K562 (cell line): ENCODE measurements at regions not wholly inside any gene's neighbourhood (a gene's known extent, or its start where the extent isn't known, plus 50 kb on each side); places are given as distances from the start of the nearest gene placed in this dataset.

Experiments used
- ATAC-seq: fragments of 200-7000 bp; cut with Tn5 transposase; 3 replicates; pipeline ENCODE4 v1.9.1; 2020; ENCODE audit warnings: moderate library complexity
- BruUV-seq: library from RNA; stranded (reverse); fragments of 400-500 nt; replicated peaks from 2 replicates; lab custom pipeline; 2021; lab: Mats Ljungman, UMichigan
- CTCF ChIA-PET: fragments of 300-600 bp; formaldehyde crosslinking; extraction: SDS; loops from one replicate; lab custom pipeline; 2021; ENCODE audit warnings: low intra/inter-chr PET ratio; lab: Yijun Ruan, JAX
- POLR2A ChIA-PET: fragments of 300-600, 350-650 bp; sonication (Branson Sonifier 250); formaldehyde crosslinking; extraction: SDS; loops from one replicate; lab custom pipeline; 2021; ENCODE audit warnings: antibody characterized with exemption, inconsistent platforms; lab: Yijun Ruan, JAX
- DNase-seq, 4 experiments: peaks; one replicate each; pipeline versions ENCODE4 v3.0.0 to v3.0.0-alpha.2; 2011 to 2018; ENCODE audit warnings: low spot score in 3 of 4, mixed read lengths in 3 of 4; ENCODE audit errors: extremely low read depth in 1 of 4
- FAIRE-seq: peaks from 2 replicates; lab custom pipeline; 2011; peaks lifted over from hg19 to GRCh38; lab: Jason Lieb, UNC
- H2AFZ ChIP-seq: 2 replicates; pipeline ENCODE4 v1.6.0; 2011; ENCODE audit warnings: low read depth, low read length, control low read depth, inconsistent platforms
- H3K27ac ChIP-seq: fragments of 200-600 bp; 3 replicates; pipeline ENCODE4 v1.8.0; 2011; ENCODE audit warnings: low read depth, mild to moderate bottlenecking, control low read depth, inconsistent platforms, low read length, moderate library complexity, mixed read lengths; ENCODE audit errors: extremely low read depth
- H3K27me3 ChIP-seq, 2 experiments: fragments of 300-600 bp in 1 of 2; 2 replicates in 1 of 2; 3 replicates in 1 of 2; pipeline versions ENCODE4 v1.6.0 to v1.8.0; 2011; ENCODE audit warnings: inconsistent platforms in 2 of 2, low read length in 2 of 2, mild to moderate bottlenecking in 1 of 2, mixed read lengths in 1 of 2, moderate library complexity in 1 of 2; ENCODE audit not compliant: control insufficient read depth in 2 of 2, insufficient read depth in 2 of 2
- H3K36me3 ChIP-seq: fragments of 300-600 bp; 3 replicates; pipeline ENCODE4 v1.8.0; 2011; ENCODE audit warnings: mild to moderate bottlenecking, low read length, inconsistent platforms; ENCODE audit not compliant: control insufficient read depth, insufficient read depth
- H3K4me1 ChIP-seq, 2 experiments: fragments of 200-600 bp in 1 of 2; replicated peaks in 1 of 2; 2 replicates in 1 of 2; 3 replicates in 1 of 2; pipeline versions ENCODE4 v1.5.1 to v1.8.0; 2011; ENCODE audit warnings: inconsistent platforms in 2 of 2, low read length in 2 of 2, mild to moderate bottlenecking in 1 of 2, mixed read lengths in 1 of 2, moderate library complexity in 1 of 2; ENCODE audit not compliant: control insufficient read depth in 2 of 2, insufficient read depth in 2 of 2
- H3K4me2 ChIP-seq: 2 replicates; pipeline ENCODE4 v1.6.1; 2011; ENCODE audit warnings: low read length, control low read depth, inconsistent platforms, mixed read lengths; ENCODE audit not compliant: insufficient read depth
- H3K4me3 ChIP-seq: fragments of 200-600 bp; sonication (generic), shearing (Covaris generic); 2 replicates; pipeline ENCODE4 v1.5.1; 2016; ENCODE audit warnings: control low read depth, inconsistent platforms
- H3K79me2 ChIP-seq: fragments of 200-600 bp; 3 replicates; pipeline ENCODE4 v1.8.0; 2011; ENCODE audit warnings: low read length, inconsistent platforms; ENCODE audit not compliant: control insufficient read depth, insufficient read depth
- H3K9ac ChIP-seq, 2 experiments: 2 replicates each; pipeline versions ENCODE4 v1.6.0 to v1.6.1; 2011; ENCODE audit warnings: low read depth in 2 of 2, low read length in 2 of 2, control low read depth in 1 of 2, inconsistent platforms in 1 of 2, mild to moderate bottlenecking in 1 of 2, mixed read lengths in 1 of 2; ENCODE audit not compliant: insufficient read depth in 1 of 2
- H3K9me1 ChIP-seq: one replicate; pipeline ENCODE4 v1.6.0; 2011; ENCODE audit warnings: inconsistent platforms, mild to moderate bottlenecking, low read length, moderate library complexity; ENCODE audit not compliant: control insufficient read depth, insufficient read depth
- H3K9me3 ChIP-seq: replicated peaks from 2 replicates; pipeline ENCODE4 v1.5.1; 2011; ENCODE audit warnings: low read depth, low read length, inconsistent platforms; ENCODE audit not compliant: control insufficient read depth, insufficient read depth
- H4K20me1 ChIP-seq: replicated peaks from 2 replicates; pipeline ENCODE4 v1.6.1; 2011; ENCODE audit warnings: low read length, inconsistent platforms, mixed read lengths; ENCODE audit not compliant: control insufficient read depth, insufficient read depth
- AFF1 ChIP-seq, 2 experiments: fragments of 450-650 bp; IDR thresholded peaks; 2 replicates each; pipeline ENCODE4 v1.6.1; 2018; ENCODE audit warnings: mild to moderate bottlenecking in 2 of 2, low read depth in 1 of 2; ENCODE audit not compliant: partially characterized antibody in 2 of 2
- BRF1 ChIP-seq: IDR thresholded peaks from 3 replicates; pipeline ENCODE4 v1.6.1; 2011; ENCODE audit warnings: borderline replicate concordance, mild to moderate bottlenecking; ENCODE audit not compliant: insufficient read length; ENCODE audit errors: extremely low read depth
- CREM ChIP-seq: IDR thresholded peaks from 2 replicates; pipeline ENCODE4 v1.6.1; 2014; ENCODE audit warnings: antibody characterized with exemption, low read depth
- DNMT1 ChIP-seq: fragments of 450-650 bp; IDR thresholded peaks from 2 replicates; pipeline ENCODE4 v1.6.1; 2016; ENCODE audit warnings: antibody characterized with exemption, mild to moderate bottlenecking
- EGR1 ChIP-seq: fragments of 450-650 bp; conservative IDR thresholded peaks from 2 replicates; pipeline ENCODE4 v1.6.1; 2017; ENCODE audit warnings: mild to moderate bottlenecking
- MYNN ChIP-seq, 2 experiments: sonication (generic); formaldehyde crosslinking in 1 of 2; IDR thresholded peaks; 2 replicates each; pipeline versions ENCODE4 v1.5.0 to v1.6.1; 2016 to 2020; ENCODE audit warnings: antibody characterized with exemption in 1 of 2, missing genetic modification reagents in 1 of 2
- NR2C2 ChIP-seq, 2 experiments: fragments of 200-800 bp in 1 of 2; sonication (Bioruptor generic) in 1 of 2; sonication (generic) in 1 of 2; formaldehyde crosslinking in 1 of 2; IDR thresholded peaks; 2 replicates each; pipeline versions ENCODE4 v1.6.1 to v1.8.0; 2016 to 2022; ENCODE audit warnings: mild to moderate bottlenecking in 1 of 2, missing compliant biosample characterization in 1 of 2, missing genetic modification characterization in 1 of 2, missing genetic modification reagents in 1 of 2
- PCBP2 ChIP-seq: fragments of 200-400 bp; formaldehyde crosslinking; IDR thresholded peaks from 2 replicates; pipeline ENCODE4 v1.6.1; 2018; ENCODE audit warnings: low read length, low read depth, mild to moderate bottlenecking, moderate library complexity; ENCODE audit not compliant: poor library complexity, severe bottlenecking
- PTRF ChIP-seq: fragments of 450-650 bp; IDR thresholded peaks from 2 replicates; pipeline ENCODE4 v1.6.1; 2016; ENCODE audit warnings: mild to moderate bottlenecking, missing genetic modification characterization, missing compliant biosample characterization
- RCOR1 ChIP-seq, 2 experiments: IDR thresholded peaks; 2 replicates each; pipeline ENCODE4 v1.6.1; 2012; ENCODE audit warnings: low read depth in 2 of 2, low read length in 2 of 2, borderline replicate concordance in 1 of 2, improper control_type of control experiment in 1 of 2
- TEAD1 ChIP-seq, 2 experiments: fragments of 450-650 bp in 1 of 2; sonication (generic) in 1 of 2; formaldehyde crosslinking; IDR thresholded peaks; 2 replicates each; pipeline versions ENCODE4 v1.4.0 to v1.8.0; 2020 to 2022; ENCODE audit warnings: mild to moderate bottlenecking in 2 of 2, missing genetic modification reagents in 1 of 2
- WGBS: fragments of 100-300 bp; shearing (Covaris generic); methylation state at CpG from one replicate; pipeline ENCODE4 v1.1.6; 2016; ENCODE audit warnings: low coverage, mixed read lengths; ENCODE audit not compliant: insufficient coverage; ENCODE audit errors: missing lambda C conversion rate; 5-methylcytosine and 5-hydroxymethylcytosine counted together
- in situ Hi-C: fragments of 300-500 bp; cut with MboI; formaldehyde crosslinking; loops from 4 replicates; pipeline ENCODE4 v1.15.0; 2018; ENCODE audit warnings: inconsistent platforms, mixed read lengths
- intact Hi-C: fragments of 100-400 bp; cut with micrococcal nuclease; formaldehyde crosslinking; loops from 2 replicates; pipeline ENCODE4 v1.14.2; 2022
- TF ChIP-seq, protein P1 (sequence below): fragments of 150-350 bp; conservative IDR thresholded peaks from 2 replicates; pipeline ENCODE4 v1.6.1; 2014; ENCODE audit warnings: low read length
- TF ChIP-seq, protein P2 (sequence below): fragments of 450-650 bp; formaldehyde crosslinking; IDR thresholded peaks from 2 replicates; pipeline ENCODE4 v1.4.0; 2022; ENCODE audit warnings: missing genetic modification characterization

DNA sequence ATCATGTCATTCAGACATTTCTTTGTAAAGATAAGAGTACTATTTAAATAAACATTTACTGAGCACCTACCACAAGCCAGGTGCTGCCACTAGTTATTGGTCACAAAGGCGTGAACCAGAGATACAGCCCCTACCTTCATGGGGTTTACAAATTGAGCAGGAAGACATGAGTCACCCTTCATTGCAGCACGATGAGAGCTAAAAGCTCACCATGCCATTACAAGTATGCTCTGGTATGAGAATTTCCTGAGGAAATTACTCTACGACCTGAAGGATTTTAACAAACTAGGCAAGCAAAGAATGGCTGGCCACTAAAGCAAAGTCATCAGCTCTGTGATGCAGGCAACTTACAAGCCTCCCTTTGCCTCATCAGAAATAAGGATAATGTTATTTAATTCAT is 346.8 kb downstream of the BRINP2 start:
- Histone ChIP-seq H3K4me2 (no peak overlapping the region), H3K9me1 (no peaks in the 10 kb centered on the region), H4K20me1 (no peaks in the 10 kb centered on the region), H3K27ac (no peak overlapping the region), H3K9me3 (peaks cover 2% of the 10 kb centered on the region), H3K4me3 (no peak overlapping the region), H3K27me3 (no peaks in the 10 kb centered on the region), H2AFZ (no peak overlapping the region), H3K36me3 (no peaks in the 10 kb centered on the region), H3K4me1 (no peaks in the 10 kb centered on the region), H3K79me2 (no peaks in the 10 kb centered on the region), H3K9ac (no peak overlapping the region)
- BruUV-seq, result no TSS peak
- POLR2A ChIA-PET, result no interaction called here
- FAIRE-seq (no peak), DNase-seq (no peak), ATAC-seq (no peak)
- WGBS, result 2% methylated on average over 3 of the region's 3 CpGs
- CTCF ChIA-PET, result no interaction called here
- no peak for TF ChIP-seq PTRF
- TF ChIP-seq, protein P1, sequence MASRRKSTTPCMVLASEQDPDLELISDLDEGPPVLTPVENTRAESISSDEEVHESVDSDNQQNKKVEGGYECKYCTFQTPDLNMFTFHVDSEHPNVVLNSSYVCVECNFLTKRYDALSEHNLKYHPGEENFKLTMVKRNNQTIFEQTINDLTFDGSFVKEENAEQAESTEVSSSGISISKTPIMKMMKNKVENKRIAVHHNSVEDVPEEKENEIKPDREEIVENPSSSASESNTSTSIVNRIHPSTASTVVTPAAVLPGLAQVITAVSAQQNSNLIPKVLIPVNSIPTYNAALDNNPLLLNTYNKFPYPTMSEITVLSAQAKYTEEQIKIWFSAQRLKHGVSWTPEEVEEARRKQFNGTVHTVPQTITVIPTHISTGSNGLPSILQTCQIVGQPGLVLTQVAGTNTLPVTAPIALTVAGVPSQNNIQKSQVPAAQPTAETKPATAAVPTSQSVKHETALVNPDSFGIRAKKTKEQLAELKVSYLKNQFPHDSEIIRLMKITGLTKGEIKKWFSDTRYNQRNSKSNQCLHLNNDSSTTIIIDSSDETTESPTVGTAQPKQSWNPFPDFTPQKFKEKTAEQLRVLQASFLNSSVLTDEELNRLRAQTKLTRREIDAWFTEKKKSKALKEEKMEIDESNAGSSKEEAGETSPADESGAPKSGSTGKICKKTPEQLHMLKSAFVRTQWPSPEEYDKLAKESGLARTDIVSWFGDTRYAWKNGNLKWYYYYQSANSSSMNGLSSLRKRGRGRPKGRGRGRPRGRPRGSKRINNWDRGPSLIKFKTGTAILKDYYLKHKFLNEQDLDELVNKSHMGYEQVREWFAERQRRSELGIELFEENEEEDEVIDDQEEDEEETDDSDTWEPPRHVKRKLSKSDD, result no peak
- no peak for TF ChIP-seq DNMT1
- no peak for TF ChIP-seq BRF1
- TF ChIP-seq, protein P2, sequence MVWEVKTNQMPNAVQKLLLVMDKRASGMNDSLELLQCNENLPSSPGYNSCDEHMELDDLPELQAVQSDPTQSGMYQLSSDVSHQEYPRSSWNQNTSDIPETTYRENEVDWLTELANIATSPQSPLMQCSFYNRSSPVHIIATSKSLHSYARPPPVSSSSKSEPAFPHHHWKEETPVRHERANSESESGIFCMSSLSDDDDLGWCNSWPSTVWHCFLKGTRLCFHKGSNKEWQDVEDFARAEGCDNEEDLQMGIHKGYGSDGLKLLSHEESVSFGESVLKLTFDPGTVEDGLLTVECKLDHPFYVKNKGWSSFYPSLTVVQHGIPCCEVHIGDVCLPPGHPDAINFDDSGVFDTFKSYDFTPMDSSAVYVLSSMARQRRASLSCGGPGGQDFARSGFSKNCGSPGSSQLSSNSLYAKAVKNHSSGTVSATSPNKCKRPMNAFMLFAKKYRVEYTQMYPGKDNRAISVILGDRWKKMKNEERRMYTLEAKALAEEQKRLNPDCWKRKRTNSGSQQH (CRISPR knock-in tag), result no peak
- no peak for TF ChIP-seq MYNN (IDR thresholded peaks at IDR 0.05)
- TF ChIP-seq MYNN (CRISPR knock-in tag; IDR thresholded peaks at IDR 0.05), result no peak
- no peak for TF ChIP-seq CREM
- no peak for TF ChIP-seq EGR1
- no peak for TF ChIP-seq PCBP2
- no peak for TF ChIP-seq NR2C2 (CRISPR knock-in tag; IDR thresholded peaks at IDR 0.05)
- TF ChIP-seq NR2C2 (tag; IDR thresholded peaks at IDR 0.05), result no peak
- TF ChIP-seq AFF1 (IDR thresholded peaks at IDR 0.05; ENCODE audit: low read depth in 1 of 2, partially characterized antibody in 2 of 2), result no peak
- no peak for TF ChIP-seq RCOR1 (IDR thresholded peaks at IDR 0.05; ENCODE audit: borderline replicate concordance in 1 of 2, low read depth in 2 of 2, low read length in 2 of 2)
- TF ChIP-seq TEAD1 (CRISPR knock-in tag; IDR thresholded peaks at IDR 0.05), result no peak
- in situ Hi-C loops (no loop called here), intact Hi-C loops (no loop called here)
